Endothelial cell (in vitro differentiated cells): ENCODE measurements at regions not wholly inside any gene's neighbourhood (a gene's known extent, or its start where the extent isn't known, plus 50 kb on each side); places are given as distances from the start of the nearest gene placed in this dataset.

Experiments used
- DNase-seq: peaks from one replicate; pipeline ENCODE4 v3.0.0; 2021; ENCODE audit warnings: low spot score
- H3K27ac Mint-ChIP-seq: one replicate; pipeline ENCODE4 v1.8.0; 2021; ENCODE audit warnings: mixed read lengths, inconsistent platforms; ENCODE audit not compliant: unreplicated experiment
- H3K27me3 Mint-ChIP-seq: one replicate; pipeline ENCODE4 v1.8.0; 2021; ENCODE audit warnings: mild to moderate bottlenecking, moderate library complexity, mixed read lengths, inconsistent platforms; ENCODE audit not compliant: unreplicated experiment
- H3K36me3 Mint-ChIP-seq: one replicate; pipeline ENCODE4 v1.8.0; 2021; ENCODE audit warnings: mild to moderate bottlenecking, low read depth, mixed read lengths, inconsistent platforms; ENCODE audit not compliant: unreplicated experiment
- H3K4me1 Mint-ChIP-seq: one replicate; pipeline ENCODE4 v1.8.0; 2021; ENCODE audit warnings: mild to moderate bottlenecking, mixed read lengths, inconsistent platforms; ENCODE audit not compliant: unreplicated experiment
- H3K4me3 Mint-ChIP-seq: one replicate; pipeline ENCODE4 v1.8.0; 2021; ENCODE audit warnings: mild to moderate bottlenecking, mixed read lengths, inconsistent platforms; ENCODE audit not compliant: unreplicated experiment
- H3K9me3 Mint-ChIP-seq: one replicate; pipeline ENCODE4 v1.8.0; 2021; ENCODE audit warnings: mixed read lengths, inconsistent platforms; ENCODE audit not compliant: unreplicated experiment
- TF ChIP-seq, protein P1 (sequence below): fragments of 200-600 bp; sonication (generic); IDR thresholded peaks from one replicate; pipeline ENCODE4 v1.5.0; 2021; ENCODE audit warnings: antibody characterized with exemption; ENCODE audit not compliant: unreplicated experiment

- Mint-ChIP-seq H3K4me1 (no peaks in the 10 kb centered on the region), H3K27ac (no peak overlapping the region), H3K36me3 (no peaks in the 10 kb centered on the region), H3K27me3 (no peaks in the 10 kb centered on the region), H3K4me3 (no peak overlapping the region), H3K9me3 (no peaks in the 10 kb centered on the region)
- TF ChIP-seq, protein P1, sequence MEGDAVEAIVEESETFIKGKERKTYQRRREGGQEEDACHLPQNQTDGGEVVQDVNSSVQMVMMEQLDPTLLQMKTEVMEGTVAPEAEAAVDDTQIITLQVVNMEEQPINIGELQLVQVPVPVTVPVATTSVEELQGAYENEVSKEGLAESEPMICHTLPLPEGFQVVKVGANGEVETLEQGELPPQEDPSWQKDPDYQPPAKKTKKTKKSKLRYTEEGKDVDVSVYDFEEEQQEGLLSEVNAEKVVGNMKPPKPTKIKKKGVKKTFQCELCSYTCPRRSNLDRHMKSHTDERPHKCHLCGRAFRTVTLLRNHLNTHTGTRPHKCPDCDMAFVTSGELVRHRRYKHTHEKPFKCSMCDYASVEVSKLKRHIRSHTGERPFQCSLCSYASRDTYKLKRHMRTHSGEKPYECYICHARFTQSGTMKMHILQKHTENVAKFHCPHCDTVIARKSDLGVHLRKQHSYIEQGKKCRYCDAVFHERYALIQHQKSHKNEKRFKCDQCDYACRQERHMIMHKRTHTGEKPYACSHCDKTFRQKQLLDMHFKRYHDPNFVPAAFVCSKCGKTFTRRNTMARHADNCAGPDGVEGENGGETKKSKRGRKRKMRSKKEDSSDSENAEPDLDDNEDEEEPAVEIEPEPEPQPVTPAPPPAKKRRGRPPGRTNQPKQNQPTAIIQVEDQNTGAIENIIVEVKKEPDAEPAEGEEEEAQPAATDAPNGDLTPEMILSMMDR, result no peak
- DNase-seq, result no peak
Observed at GRCh38 chr4:186881521-186882220, 158.0 kb upstream of the FAT1 start.

- no peaks in the 10 kb centered on the region for H3K9me3 Mint-ChIP-seq
- DNase-seq, result no peak
- TF ChIP-seq, protein P1, result no peak
- no peak overlapping the region for H3K4me3 Mint-ChIP-seq
- no peaks in the 10 kb centered on the region for H3K27me3 Mint-ChIP-seq
- no peak overlapping the region for H3K27ac Mint-ChIP-seq
- no peaks in the 10 kb centered on the region for H3K4me1 Mint-ChIP-seq
- H3K36me3 Mint-ChIP-seq, result no peaks in the 10 kb centered on the region
Observed at GRCh38 chr4:186882293-186882692, 158.6 kb upstream of the FAT1 start.

GRCh38 chr4:186885289-186885688 lies 161.6 kb upstream of the FAT1 start:
- Mint-ChIP-seq H3K4me3 (no peak overlapping the region), H3K9me3 (no peaks in the 10 kb centered on the region), H3K27ac (no peak overlapping the region), H3K4me1 (peaks cover 4% of the 10 kb centered on the region), H3K27me3 (peaks cover 2% of the 10 kb centered on the region), H3K36me3 (no peaks in the 10 kb centered on the region)
- TF ChIP-seq, protein P1, result no peak
- DNase-seq, result no peak

DNA sequence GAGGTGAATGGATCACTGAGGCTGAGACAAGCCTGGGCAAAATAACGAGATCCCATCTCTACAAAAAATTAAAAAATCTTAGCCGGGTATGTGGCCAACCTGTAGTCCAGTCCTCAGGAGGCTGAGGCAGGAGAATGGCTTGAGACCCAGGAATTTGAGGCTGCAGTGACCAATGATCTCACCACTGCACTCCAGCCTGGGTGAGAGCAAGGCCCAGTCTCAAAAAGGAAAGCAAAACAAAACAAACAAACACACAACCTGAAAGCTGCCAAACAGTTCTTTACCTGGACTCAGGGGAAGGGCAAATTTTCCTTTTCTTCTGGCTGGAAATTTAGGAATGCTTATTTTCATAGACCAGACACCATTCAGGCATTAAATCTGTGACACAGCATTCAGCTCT lies 163.1 kb upstream of the FAT1 start:
- Mint-ChIP-seq H3K27ac (no peak overlapping the region), H3K36me3 (no peaks in the 10 kb centered on the region), H3K4me3 (no peak overlapping the region), H3K9me3 (no peaks in the 10 kb centered on the region), H3K4me1 (peaks cover 4% of the 10 kb centered on the region), H3K27me3 (peaks cover 4% of the 10 kb centered on the region)
- DNase-seq, result no peak
- TF ChIP-seq, protein P1, result no peak

- Mint-ChIP-seq H3K4me1 (peaks cover 4% of the 10 kb centered on the region), H3K9me3 (no peaks in the 10 kb centered on the region), H3K4me3 (no peak overlapping the region), H3K27ac (no peak overlapping the region), H3K27me3 (peaks cover 4% of the 10 kb centered on the region), H3K36me3 (no peaks in the 10 kb centered on the region)
- TF ChIP-seq, protein P1, result no peak
- DNase-seq, result no peak
Observed at GRCh38 chr4:186887291-186887700, 163.6 kb upstream of the FAT1 start.
